ENCODE measurements at regions not wholly inside any gene's neighbourhood (a gene's known extent, or its start where the extent isn't known, plus 50 kb on each side); places are given as distances from the start of the nearest gene placed in this dataset.

GRCh38 chr7:364536-364935 is 74.6 kb downstream of the FOXL3 start (continued):
- TF ChIP-seq, protein P1, sequence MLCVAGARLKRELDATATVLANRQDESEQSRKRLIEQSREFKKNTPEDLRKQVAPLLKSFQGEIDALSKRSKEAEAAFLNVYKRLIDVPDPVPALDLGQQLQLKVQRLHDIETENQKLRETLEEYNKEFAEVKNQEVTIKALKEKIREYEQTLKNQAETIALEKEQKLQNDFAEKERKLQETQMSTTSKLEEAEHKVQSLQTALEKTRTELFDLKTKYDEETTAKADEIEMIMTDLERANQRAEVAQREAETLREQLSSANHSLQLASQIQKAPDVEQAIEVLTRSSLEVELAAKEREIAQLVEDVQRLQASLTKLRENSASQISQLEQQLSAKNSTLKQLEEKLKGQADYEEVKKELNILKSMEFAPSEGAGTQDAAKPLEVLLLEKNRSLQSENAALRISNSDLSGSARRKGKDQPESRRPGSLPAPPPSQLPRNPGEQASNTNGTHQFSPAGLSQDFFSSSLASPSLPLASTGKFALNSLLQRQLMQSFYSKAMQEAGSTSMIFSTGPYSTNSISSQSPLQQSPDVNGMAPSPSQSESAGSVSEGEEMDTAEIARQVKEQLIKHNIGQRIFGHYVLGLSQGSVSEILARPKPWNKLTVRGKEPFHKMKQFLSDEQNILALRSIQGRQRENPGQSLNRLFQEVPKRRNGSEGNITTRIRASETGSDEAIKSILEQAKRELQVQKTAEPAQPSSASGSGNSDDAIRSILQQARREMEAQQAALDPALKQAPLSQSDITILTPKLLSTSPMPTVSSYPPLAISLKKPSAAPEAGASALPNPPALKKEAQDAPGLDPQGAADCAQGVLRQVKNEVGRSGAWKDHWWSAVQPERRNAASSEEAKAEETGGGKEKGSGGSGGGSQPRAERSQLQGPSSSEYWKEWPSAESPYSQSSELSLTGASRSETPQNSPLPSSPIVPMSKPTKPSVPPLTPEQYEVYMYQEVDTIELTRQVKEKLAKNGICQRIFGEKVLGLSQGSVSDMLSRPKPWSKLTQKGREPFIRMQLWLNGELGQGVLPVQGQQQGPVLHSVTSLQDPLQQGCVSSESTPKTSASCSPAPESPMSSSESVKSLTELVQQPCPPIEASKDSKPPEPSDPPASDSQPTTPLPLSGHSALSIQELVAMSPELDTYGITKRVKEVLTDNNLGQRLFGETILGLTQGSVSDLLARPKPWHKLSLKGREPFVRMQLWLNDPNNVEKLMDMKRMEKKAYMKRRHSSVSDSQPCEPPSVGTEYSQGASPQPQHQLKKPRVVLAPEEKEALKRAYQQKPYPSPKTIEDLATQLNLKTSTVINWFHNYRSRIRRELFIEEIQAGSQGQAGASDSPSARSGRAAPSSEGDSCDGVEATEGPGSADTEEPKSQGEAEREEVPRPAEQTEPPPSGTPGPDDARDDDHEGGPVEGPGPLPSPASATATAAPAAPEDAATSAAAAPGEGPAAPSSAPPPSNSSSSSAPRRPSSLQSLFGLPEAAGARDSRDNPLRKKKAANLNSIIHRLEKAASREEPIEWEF (IDR thresholded peaks at IDR 0.05; ENCODE audit: insufficient replicate concordance, low read depth, low read length): no peak

DNA sequence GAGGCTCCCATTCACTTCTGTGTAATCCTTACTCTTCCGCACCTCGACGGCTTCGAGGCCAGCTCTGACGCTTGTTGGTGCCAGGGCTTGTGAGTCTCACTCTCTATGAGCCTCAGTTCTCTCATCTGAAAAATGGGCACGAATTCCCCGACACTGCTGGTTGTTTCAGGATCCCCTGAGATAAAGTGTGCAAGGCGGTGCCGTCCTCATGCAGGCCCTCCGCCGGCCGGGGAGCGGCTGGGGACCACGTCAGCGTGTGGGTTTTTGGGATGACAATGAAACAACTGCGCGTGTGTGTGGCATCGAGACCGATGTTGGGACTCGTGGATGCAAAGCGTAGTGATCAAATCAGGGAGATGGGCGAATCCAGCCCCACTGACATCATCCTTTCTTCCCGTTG is 75.6 kb downstream of the FOXL3 start:
- no peaks in the 10 kb centered on the region for H3K36me3 ChIP-seq (ENCODE audit: control insufficient read depth in 2 of 2, insufficient read depth in 2 of 2, low read length in 1 of 2)
- no peaks in the 10 kb centered on the region for H3K79me2 ChIP-seq (ENCODE audit: control insufficient read depth, insufficient read depth, low read length)
- no peak overlapping the region for H2AFZ ChIP-seq (ENCODE audit: control insufficient read depth, low read depth, low read length)
- H3K9ac ChIP-seq (ENCODE audit: control insufficient read depth, insufficient read depth, low read length): no peak overlapping the region
- 80% methylated on average over 22 of the region's 23 CpGs for WGBS (ENCODE audit: insufficient coverage, insufficient replicate concordance, low lambda C conversion rate, missing lambda C conversion rate)
- SMC1A ChIA-PET (ENCODE audit: uncharacterized antibody, unreplicated experiment): no interaction called here
- no peaks in the 10 kb centered on the region for H3K27me3 ChIP-seq (replicated peaks in 1 of 2; ENCODE audit: control insufficient read depth in 2 of 2, insufficient read depth in 2 of 2, low read length in 1 of 2)
- BruUV-seq (replicated peaks): no TSS peak
- no peaks in the 10 kb centered on the region for H4K20me1 ChIP-seq (ENCODE audit: control insufficient read depth, insufficient read depth)
- no peak for FAIRE-seq
- no peaks in the 10 kb centered on the region; the same call in 1 of the 2 replicates for H3K4me1 ChIP-seq (ENCODE audit: control insufficient read depth, insufficient read depth, low read length)
- H3K9me3 ChIP-seq (replicated peaks; ENCODE audit: control insufficient read depth, insufficient read depth, low read length): peaks cover 2% of the 10 kb centered on the region; the same call in 2 of the 3 replicates
- no peak for ATAC-seq
- POLR2A ChIA-PET: no interaction called here
- no peak overlapping the region for H3K4me2 ChIP-seq (ENCODE audit: control insufficient read depth, insufficient read depth)
- H3K27ac ChIP-seq (ENCODE audit: control insufficient read depth, insufficient read depth): no peak overlapping the region
- H3K4me3 ChIP-seq: no peak overlapping the region
- no peak for DNase-seq (ENCODE audit: low read depth, low spot score)
- RAD21 ChIA-PET (ENCODE audit: unreplicated experiment): no interaction called here
- CTCF ChIA-PET: no interaction called here
- in situ Hi-C loops (cut with MboI) (no loop called here), intact Hi-C loops (cut with micrococcal nuclease; ENCODE audit: unreplicated experiment) (no loop called here)
- no peak for TF ChIP-seq TARDBP (IDR thresholded peaks at IDR 0.05; ENCODE audit: borderline replicate concordance)
- TF ChIP-seq IKZF1 (conservative IDR thresholded peaks at IDR 0.05): no peak
- no peak for TF ChIP-seq SUZ12 (IDR thresholded peaks at IDR 0.05; ENCODE audit: unreplicated experiment)
- no peak for TF ChIP-seq ZBED1 (IDR thresholded peaks at IDR 0.05; ENCODE audit: borderline replicate concordance)
- no peak for TF ChIP-seq E2F4 (IDR thresholded peaks at IDR 0.05; ENCODE audit: low read depth, low read length)
- TF ChIP-seq, protein P2, sequence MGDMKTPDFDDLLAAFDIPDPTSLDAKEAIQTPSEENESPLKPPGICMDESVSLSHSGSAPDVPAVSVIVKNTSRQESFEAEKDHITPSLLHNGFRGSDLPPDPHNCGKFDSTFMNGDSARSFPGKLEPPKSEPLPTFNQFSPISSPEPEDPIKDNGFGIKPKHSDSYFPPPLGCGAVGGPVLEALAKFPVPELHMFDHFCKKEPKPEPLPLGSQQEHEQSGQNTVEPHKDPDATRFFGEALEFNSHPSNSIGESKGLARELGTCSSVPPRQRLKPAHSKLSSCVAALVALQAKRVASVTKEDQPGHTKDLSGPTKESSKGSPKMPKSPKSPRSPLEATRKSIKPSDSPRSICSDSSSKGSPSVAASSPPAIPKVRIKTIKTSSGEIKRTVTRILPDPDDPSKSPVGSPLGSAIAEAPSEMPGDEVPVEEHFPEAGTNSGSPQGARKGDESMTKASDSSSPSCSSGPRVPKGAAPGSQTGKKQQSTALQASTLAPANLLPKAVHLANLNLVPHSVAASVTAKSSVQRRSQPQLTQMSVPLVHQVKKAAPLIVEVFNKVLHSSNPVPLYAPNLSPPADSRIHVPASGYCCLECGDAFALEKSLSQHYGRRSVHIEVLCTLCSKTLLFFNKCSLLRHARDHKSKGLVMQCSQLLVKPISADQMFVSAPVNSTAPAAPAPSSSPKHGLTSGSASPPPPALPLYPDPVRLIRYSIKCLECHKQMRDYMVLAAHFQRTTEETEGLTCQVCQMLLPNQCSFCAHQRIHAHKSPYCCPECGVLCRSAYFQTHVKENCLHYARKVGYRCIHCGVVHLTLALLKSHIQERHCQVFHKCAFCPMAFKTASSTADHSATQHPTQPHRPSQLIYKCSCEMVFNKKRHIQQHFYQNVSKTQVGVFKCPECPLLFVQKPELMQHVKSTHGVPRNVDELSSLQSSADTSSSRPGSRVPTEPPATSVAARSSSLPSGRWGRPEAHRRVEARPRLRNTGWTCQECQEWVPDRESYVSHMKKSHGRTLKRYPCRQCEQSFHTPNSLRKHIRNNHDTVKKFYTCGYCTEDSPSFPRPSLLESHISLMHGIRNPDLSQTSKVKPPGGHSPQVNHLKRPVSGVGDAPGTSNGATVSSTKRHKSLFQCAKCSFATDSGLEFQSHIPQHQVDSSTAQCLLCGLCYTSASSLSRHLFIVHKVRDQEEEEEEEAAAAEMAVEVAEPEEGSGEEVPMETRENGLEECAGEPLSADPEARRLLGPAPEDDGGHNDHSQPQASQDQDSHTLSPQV (IDR thresholded peaks at IDR 0.05): no peak
- TF ChIP-seq SMAD5 (IDR thresholded peaks at IDR 0.05; ENCODE audit: low read depth): no peak
- no peak for TF ChIP-seq JUND (IDR thresholded peaks at IDR 0.05; ENCODE audit: low read depth, low read length)
- TF ChIP-seq BCL11A (IDR thresholded peaks at IDR 0.05; ENCODE audit: low read depth, low read length): no peak
- TF ChIP-seq NR2F1 (conservative IDR thresholded peaks at IDR 0.05): no peak
- TF ChIP-seq DPF2 (IDR thresholded peaks at IDR 0.05): no peak
- TF ChIP-seq HDAC2 (IDR thresholded peaks at IDR 0.05): no peak

Measured in GM12878 (cell line).